NB4 (cell line): ENCODE measurements at regions not wholly inside any gene's neighbourhood (a gene's known extent, or its start where the extent isn't known, plus 50 kb on each side); places are given as distances from the start of the nearest gene placed in this dataset.

ENCODE experiments used
- DNase-seq: peaks from one replicate; pipeline ENCODE4 v3.0.0; 2010; ENCODE audit warnings: low read depth
- H3K4me3 ChIP-seq: one replicate; pipeline ENCODE4 v1.5.1; 2011; ENCODE audit warnings: mild to moderate bottlenecking, low read depth, low read length, moderate library complexity
- CTCF ChIP-seq: IDR thresholded peaks from one replicate; pipeline ENCODE4 v1.5.1; 2012; ENCODE audit warnings: low read depth, low read length
- MAX ChIP-seq: IDR thresholded peaks from 2 replicates; pipeline ENCODE4 v1.6.1; 2011; ENCODE audit warnings: low read depth, low read length
- MYC ChIP-seq: IDR thresholded peaks from 2 replicates; pipeline ENCODE4 v1.6.1; 2011; ENCODE audit warnings: low read depth, low read length
- POLR2A ChIP-seq: IDR thresholded peaks from 2 replicates; pipeline ENCODE4 v1.6.1; 2011; ENCODE audit warnings: mild to moderate bottlenecking; ENCODE audit not compliant: insufficient read length; ENCODE audit errors: extremely low read depth

- TF ChIP-seq MAX (no peak), POLR2A (no peak), MYC (no peak), CTCF (no peak)
- DNase-seq = no peak
Observed at GRCh38 chr7:19489162-19489820, 219.5 kb downstream of the POLR1F start.

GRCh38 chr7:19488056-19488455 lies 220.8 kb downstream of the POLR1F start:
- DNase-seq = no peak
- no peak overlapping the region for H3K4me3 ChIP-seq
- TF ChIP-seq POLR2A = no peak
- TF ChIP-seq MAX = no peak
- no peak for TF ChIP-seq CTCF
- no peak for TF ChIP-seq MYC

More at GRCh38 chr7:19489162-19489820, 219.5 kb downstream of the POLR1F start:
- no peak overlapping the region for H3K4me3 ChIP-seq

GRCh38 chr7:19482628-19483027 lies 226.2 kb downstream of the POLR1F start:
- no peak for DNase-seq
- TF ChIP-seq MYC = no peak
- no peak for TF ChIP-seq POLR2A
- no peak for TF ChIP-seq MAX
- TF ChIP-seq CTCF = no peak
- no peak overlapping the region for H3K4me3 ChIP-seq

- no peak for DNase-seq
- no peak overlapping the region for H3K4me3 ChIP-seq
- TF ChIP-seq MAX = no peak
- TF ChIP-seq POLR2A = no peak
- no peak for TF ChIP-seq MYC
- TF ChIP-seq CTCF = no peak
Observed at GRCh38 chr7:19480383-19480782, 228.5 kb downstream of the POLR1F start.

GRCh38 chr7:19470031-19470430 lies 238.8 kb downstream of the POLR1F start:
- no peak for TF ChIP-seq MAX
- no peak for TF ChIP-seq MYC
- TF ChIP-seq POLR2A = no peak
- no peak for TF ChIP-seq CTCF
- H3K4me3 ChIP-seq = no peak overlapping the region
- DNase-seq = no peak

GRCh38 chr7:19465861-19466260 lies 243.0 kb downstream of the POLR1F start:
- no peak overlapping the region for H3K4me3 ChIP-seq
- TF ChIP-seq CTCF (no peak), MAX (no peak), POLR2A (no peak), MYC (no peak)
- no peak for DNase-seq
